ENCODE measurements at regions not wholly inside any gene's neighbourhood (a gene's known extent, or its start where the extent isn't known, plus 50 kb on each side); places are given as distances from the start of the nearest gene placed in this dataset.

- Histone ChIP-seq H3K36me3 (ENCODE audit: low read depth) (no peaks in the 10 kb centered on the region), H3K27ac (ENCODE audit: poor library complexity, severe bottlenecking) (no peak overlapping the region)
- no peak for TF ChIP-seq CTCF (IDR thresholded peaks at IDR 0.05; ENCODE audit: poor library complexity, severe bottlenecking)
Measured at GRCh38 chr12:92446083-92446460, 256.7 kb upstream of the PLEKHG7 start.

GRCh38 chr12:92445253-92446082, 257.3 kb upstream of the PLEKHG7 start:
- Histone ChIP-seq H3K27me3 (ENCODE audit: insufficient read depth, poor library complexity, severe bottlenecking) (no peaks in the 10 kb centered on the region), H3K4me3 (ENCODE audit: severe bottlenecking) (no peak overlapping the region), H3K36me3 (ENCODE audit: low read depth) (no peaks in the 10 kb centered on the region), H3K4me1 (ENCODE audit: insufficient read depth, poor library complexity, severe bottlenecking) (peaks cover 8% of the 10 kb centered on the region), H3K9me3 (ENCODE audit: severe bottlenecking) (no peaks in the 10 kb centered on the region), H3K27ac (ENCODE audit: poor library complexity, severe bottlenecking) (no peak overlapping the region)
- no peak for TF ChIP-seq CTCF (IDR thresholded peaks at IDR 0.05; ENCODE audit: poor library complexity, severe bottlenecking)
- ATAC-seq (ENCODE audit: low read depth) (0 out of 3 replicates have a peak, but pooled peaks have one; percentile 12), DNase-seq (ENCODE audit: low spot score) (no peak)

More at GRCh38 chr12:92446083-92446460, 256.7 kb upstream of the PLEKHG7 start:
- ATAC-seq (ENCODE audit: low read depth) = peak; percentile 82
- Histone ChIP-seq H3K4me3 (ENCODE audit: severe bottlenecking) (no peak overlapping the region), H3K9me3 (ENCODE audit: severe bottlenecking) (no peaks in the 10 kb centered on the region), H3K4me1 (ENCODE audit: insufficient read depth, poor library complexity, severe bottlenecking) (peaks cover 8% of the 10 kb centered on the region), H3K27me3 (ENCODE audit: insufficient read depth, poor library complexity, severe bottlenecking) (no peaks in the 10 kb centered on the region)
- DNase-seq (ENCODE audit: low spot score) = no peak

- Histone ChIP-seq H3K27ac (ENCODE audit: poor library complexity, severe bottlenecking) (no peak overlapping the region), H3K36me3 (ENCODE audit: low read depth) (no peaks in the 10 kb centered on the region), H3K9me3 (ENCODE audit: severe bottlenecking) (no peaks in the 10 kb centered on the region), H3K4me1 (ENCODE audit: insufficient read depth, poor library complexity, severe bottlenecking) (peaks cover 11% of the 10 kb centered on the region), H3K4me3 (ENCODE audit: severe bottlenecking) (no peak overlapping the region), H3K27me3 (ENCODE audit: insufficient read depth, poor library complexity, severe bottlenecking) (no peaks in the 10 kb centered on the region)
- DNase-seq (ENCODE audit: low spot score) = no peak
- no peak for TF ChIP-seq CTCF (IDR thresholded peaks at IDR 0.05; ENCODE audit: poor library complexity, severe bottlenecking)
- no peak for ATAC-seq (ENCODE audit: low read depth)
Measured at GRCh38 chr12:92444763-92445162, 258.0 kb upstream of the PLEKHG7 start.

- H3K4me3 ChIP-seq (ENCODE audit: severe bottlenecking) = no peak overlapping the region
- H3K36me3 ChIP-seq (ENCODE audit: low read depth) = no peaks in the 10 kb centered on the region
- H3K27ac ChIP-seq (ENCODE audit: poor library complexity, severe bottlenecking) = no peak overlapping the region
- no peak for TF ChIP-seq CTCF (IDR thresholded peaks at IDR 0.05; ENCODE audit: poor library complexity, severe bottlenecking)
- DNase-seq (ENCODE audit: low spot score) (no peak), ATAC-seq (ENCODE audit: low read depth) (no peak)
- H3K9me3 ChIP-seq (ENCODE audit: severe bottlenecking) = no peaks in the 10 kb centered on the region
- no peaks in the 10 kb centered on the region for H3K27me3 ChIP-seq (ENCODE audit: insufficient read depth, poor library complexity, severe bottlenecking)
- peaks cover 14% of the 10 kb centered on the region for H3K4me1 ChIP-seq (ENCODE audit: insufficient read depth, poor library complexity, severe bottlenecking)
Measured at GRCh38 chr12:92442782-92443181, 260.0 kb upstream of the PLEKHG7 start.

- H3K4me1 ChIP-seq (ENCODE audit: insufficient read depth, poor library complexity, severe bottlenecking) = peaks cover 5% of the 10 kb centered on the region
- no peak for DNase-seq (ENCODE audit: low spot score)
- no peaks in the 10 kb centered on the region for H3K9me3 ChIP-seq (ENCODE audit: severe bottlenecking)
Measured at GRCh38 chr12:92440072-92440471, 262.7 kb upstream of the PLEKHG7 start.

More at GRCh38 chr12:92440072-92440471, 262.7 kb upstream of the PLEKHG7 start:
- Histone ChIP-seq H3K27me3 (ENCODE audit: insufficient read depth, poor library complexity, severe bottlenecking) (no peaks in the 10 kb centered on the region), H3K4me3 (ENCODE audit: severe bottlenecking) (no peak overlapping the region), H3K27ac (ENCODE audit: poor library complexity, severe bottlenecking) (peak overlapping the region; percentile 18), H3K36me3 (ENCODE audit: low read depth) (no peaks in the 10 kb centered on the region)
- no peak for TF ChIP-seq CTCF (IDR thresholded peaks at IDR 0.05; ENCODE audit: poor library complexity, severe bottlenecking)
- no peak for ATAC-seq (ENCODE audit: low read depth)
